Prostate gland (tissue), 2 donors: ENCODE measurements at regions not wholly inside any gene's neighbourhood (a gene's known extent, or its start where the extent isn't known, plus 50 kb on each side); places are given as distances from the start of the nearest gene placed in this dataset.

Source experiments
- POLR2A ChIP-seq: fragments of 450-650 bp; IDR thresholded peaks from one replicate; pipeline ENCODE4 v1.6.1; 2016; ENCODE audit warnings: antibody characterized with exemption, mild to moderate bottlenecking
- POLR2AphosphoS5 ChIP-seq: sonication (generic); formaldehyde crosslinking; IDR thresholded peaks from one replicate; pipeline ENCODE4 v1.6.1; 2017; ENCODE audit warnings: antibody characterized with exemption
- TF ChIP-seq, protein P1 (sequence below), 4 experiments: fragments of 200-600 bp in 2 of 4; fragments of 450-650 bp in 2 of 4; sonication (generic) in 2 of 4; IDR thresholded peaks; 1 replicate in 3 of 4; 2 replicates in 1 of 4; pipeline ENCODE4 v1.5.1; 2016 to 2019; ENCODE audit warnings: antibody characterized with exemption in 4 of 4, mild to moderate bottlenecking in 2 of 4, moderate library complexity in 2 of 4

DNA sequence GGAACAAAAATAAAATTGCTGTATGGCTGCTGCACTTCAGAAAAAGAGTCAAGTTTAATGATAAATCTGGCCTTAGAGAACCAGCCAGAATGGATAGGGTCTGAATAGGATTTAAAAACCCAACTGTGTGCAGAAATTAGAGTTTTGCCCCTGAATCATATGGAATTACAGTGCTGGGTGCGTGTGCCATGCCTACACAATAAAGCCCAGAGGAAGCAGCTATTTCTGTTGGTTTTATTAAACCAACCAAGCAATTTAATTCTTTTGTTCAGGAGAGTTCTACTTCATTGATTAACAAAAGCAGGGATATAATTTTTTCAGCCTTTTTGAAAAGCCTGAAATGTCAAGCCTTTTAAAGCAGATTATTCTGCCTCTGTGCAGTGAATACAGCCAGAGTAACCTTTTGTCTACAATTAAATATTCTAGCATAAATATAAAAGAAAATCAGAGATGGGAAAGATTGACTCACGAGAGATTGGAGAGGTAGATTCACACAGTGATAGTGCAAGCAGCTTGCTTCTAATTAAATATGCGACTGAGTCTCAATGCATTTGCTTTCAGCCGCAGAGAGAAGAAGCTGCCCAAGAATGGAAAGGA, 66.7 kb upstream of the DNAJC19 start:
- TF ChIP-seq, protein P1, sequence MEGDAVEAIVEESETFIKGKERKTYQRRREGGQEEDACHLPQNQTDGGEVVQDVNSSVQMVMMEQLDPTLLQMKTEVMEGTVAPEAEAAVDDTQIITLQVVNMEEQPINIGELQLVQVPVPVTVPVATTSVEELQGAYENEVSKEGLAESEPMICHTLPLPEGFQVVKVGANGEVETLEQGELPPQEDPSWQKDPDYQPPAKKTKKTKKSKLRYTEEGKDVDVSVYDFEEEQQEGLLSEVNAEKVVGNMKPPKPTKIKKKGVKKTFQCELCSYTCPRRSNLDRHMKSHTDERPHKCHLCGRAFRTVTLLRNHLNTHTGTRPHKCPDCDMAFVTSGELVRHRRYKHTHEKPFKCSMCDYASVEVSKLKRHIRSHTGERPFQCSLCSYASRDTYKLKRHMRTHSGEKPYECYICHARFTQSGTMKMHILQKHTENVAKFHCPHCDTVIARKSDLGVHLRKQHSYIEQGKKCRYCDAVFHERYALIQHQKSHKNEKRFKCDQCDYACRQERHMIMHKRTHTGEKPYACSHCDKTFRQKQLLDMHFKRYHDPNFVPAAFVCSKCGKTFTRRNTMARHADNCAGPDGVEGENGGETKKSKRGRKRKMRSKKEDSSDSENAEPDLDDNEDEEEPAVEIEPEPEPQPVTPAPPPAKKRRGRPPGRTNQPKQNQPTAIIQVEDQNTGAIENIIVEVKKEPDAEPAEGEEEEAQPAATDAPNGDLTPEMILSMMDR (IDR thresholded peaks at IDR 0.05) = no peak
- TF ChIP-seq POLR2AphosphoS5 = no peak
- TF ChIP-seq POLR2A = no peak
